Osteocyte (in vitro differentiated cells): ENCODE measurements at regions not wholly inside any gene's neighbourhood (a gene's known extent, or its start where the extent isn't known, plus 50 kb on each side); places are given as distances from the start of the nearest gene placed in this dataset.

Experiments used
- DNase-seq: peaks from one replicate; pipeline ENCODE4 v3.0.0; 2021; ENCODE audit warnings: mixed read lengths; ENCODE audit not compliant: unreplicated experiment; ENCODE audit errors: extremely low spot score
- H3K27ac Mint-ChIP-seq: one replicate; pipeline ENCODE4 v1.8.0; 2021; ENCODE audit warnings: mild to moderate bottlenecking, mixed read lengths; ENCODE audit not compliant: unreplicated experiment
- H3K27me3 Mint-ChIP-seq: one replicate; pipeline ENCODE4 v1.8.0; 2021; ENCODE audit warnings: mixed read lengths; ENCODE audit not compliant: unreplicated experiment
- H3K36me3 Mint-ChIP-seq: one replicate; pipeline ENCODE4 v1.8.0; 2021; ENCODE audit warnings: mixed read lengths; ENCODE audit not compliant: unreplicated experiment
- H3K4me1 Mint-ChIP-seq: one replicate; pipeline ENCODE4 v1.8.0; 2021; ENCODE audit warnings: mixed read lengths; ENCODE audit not compliant: unreplicated experiment
- H3K4me3 Mint-ChIP-seq: one replicate; pipeline ENCODE4 v1.8.0; 2021; ENCODE audit warnings: mild to moderate bottlenecking, moderate library complexity, mixed read lengths; ENCODE audit not compliant: unreplicated experiment
- H3K9me3 Mint-ChIP-seq: one replicate; pipeline ENCODE4 v1.8.0; 2021; ENCODE audit warnings: mixed read lengths; ENCODE audit not compliant: unreplicated experiment
- TF ChIP-seq, protein P1 (sequence below): fragments of 200-600 bp; sonication (generic); IDR thresholded peaks from 2 replicates; pipeline ENCODE4 v1.5.0; 2021; ENCODE audit warnings: antibody characterized with exemption, mild to moderate bottlenecking, moderate library complexity

DNA sequence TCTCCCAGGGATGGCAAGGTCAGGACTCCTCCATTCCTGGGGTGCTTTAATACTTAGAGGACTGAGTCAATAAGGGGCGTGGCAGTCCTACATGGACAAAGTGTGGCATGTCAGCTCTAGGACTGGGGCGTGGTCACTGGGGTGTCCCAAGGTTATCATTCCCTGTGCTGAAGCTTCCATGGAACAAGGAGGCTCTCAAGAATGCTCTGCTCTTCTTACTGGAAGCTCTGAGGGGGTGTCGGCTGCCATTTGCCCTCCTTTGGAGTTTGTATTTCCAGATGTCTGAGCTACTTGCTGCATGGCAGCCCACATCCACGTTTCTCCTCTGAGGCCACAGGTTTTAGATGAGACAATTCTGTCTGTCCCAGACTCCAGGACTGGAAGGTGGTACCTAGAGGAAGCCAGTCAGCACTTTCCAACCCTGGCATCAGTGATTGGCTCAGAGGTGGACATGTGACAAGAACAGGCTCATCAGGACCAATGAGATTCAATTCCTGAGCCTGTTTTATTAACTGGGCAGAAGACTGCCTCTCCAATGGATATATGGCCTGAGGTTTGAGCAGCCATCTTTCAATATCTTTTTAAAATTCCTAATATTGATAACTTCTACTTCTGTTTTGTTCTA is 128.9 kb upstream of the ARL4C start:
- TF ChIP-seq, protein P1, sequence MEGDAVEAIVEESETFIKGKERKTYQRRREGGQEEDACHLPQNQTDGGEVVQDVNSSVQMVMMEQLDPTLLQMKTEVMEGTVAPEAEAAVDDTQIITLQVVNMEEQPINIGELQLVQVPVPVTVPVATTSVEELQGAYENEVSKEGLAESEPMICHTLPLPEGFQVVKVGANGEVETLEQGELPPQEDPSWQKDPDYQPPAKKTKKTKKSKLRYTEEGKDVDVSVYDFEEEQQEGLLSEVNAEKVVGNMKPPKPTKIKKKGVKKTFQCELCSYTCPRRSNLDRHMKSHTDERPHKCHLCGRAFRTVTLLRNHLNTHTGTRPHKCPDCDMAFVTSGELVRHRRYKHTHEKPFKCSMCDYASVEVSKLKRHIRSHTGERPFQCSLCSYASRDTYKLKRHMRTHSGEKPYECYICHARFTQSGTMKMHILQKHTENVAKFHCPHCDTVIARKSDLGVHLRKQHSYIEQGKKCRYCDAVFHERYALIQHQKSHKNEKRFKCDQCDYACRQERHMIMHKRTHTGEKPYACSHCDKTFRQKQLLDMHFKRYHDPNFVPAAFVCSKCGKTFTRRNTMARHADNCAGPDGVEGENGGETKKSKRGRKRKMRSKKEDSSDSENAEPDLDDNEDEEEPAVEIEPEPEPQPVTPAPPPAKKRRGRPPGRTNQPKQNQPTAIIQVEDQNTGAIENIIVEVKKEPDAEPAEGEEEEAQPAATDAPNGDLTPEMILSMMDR: no peak
- Mint-ChIP-seq H3K9me3 (no peaks in the 10 kb centered on the region), H3K4me3 (no peak overlapping the region), H3K4me1 (peaks cover 6% of the 10 kb centered on the region), H3K27me3 (no peaks in the 10 kb centered on the region), H3K27ac (no peak overlapping the region), H3K36me3 (peaks cover 2% of the 10 kb centered on the region)
- peak; percentile 64 for DNase-seq

DNA sequence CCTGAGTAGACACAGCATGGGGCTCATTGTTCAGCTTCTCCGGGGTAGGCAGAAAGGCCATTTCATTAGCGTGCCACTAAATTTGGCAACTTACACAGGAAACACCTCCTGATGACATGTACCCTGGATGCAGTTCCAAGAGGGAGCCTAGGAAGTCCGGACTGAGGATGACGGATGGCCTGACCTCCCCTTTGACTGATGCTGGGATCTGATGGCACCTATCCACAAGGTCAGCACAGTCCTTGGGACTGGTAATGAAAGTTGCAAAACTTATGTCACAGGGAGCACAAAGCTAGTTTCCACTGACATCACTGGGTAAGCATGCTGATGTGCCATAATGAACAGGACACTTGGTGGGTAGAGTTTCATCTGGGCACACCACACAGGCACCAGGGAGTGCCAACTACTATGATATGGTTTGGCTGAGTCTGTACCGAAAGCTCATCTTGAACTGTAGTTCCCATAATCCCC is 126.7 kb upstream of the ARL4C start:
- Mint-ChIP-seq H3K4me3 (no peak overlapping the region), H3K36me3 (no peaks in the 10 kb centered on the region), H3K9me3 (no peaks in the 10 kb centered on the region), H3K4me1 (no peaks in the 10 kb centered on the region), H3K27ac (no peak overlapping the region), H3K27me3 (no peaks in the 10 kb centered on the region)
- peak; percentile 49 for DNase-seq
- TF ChIP-seq, protein P1: no peak

DNA sequence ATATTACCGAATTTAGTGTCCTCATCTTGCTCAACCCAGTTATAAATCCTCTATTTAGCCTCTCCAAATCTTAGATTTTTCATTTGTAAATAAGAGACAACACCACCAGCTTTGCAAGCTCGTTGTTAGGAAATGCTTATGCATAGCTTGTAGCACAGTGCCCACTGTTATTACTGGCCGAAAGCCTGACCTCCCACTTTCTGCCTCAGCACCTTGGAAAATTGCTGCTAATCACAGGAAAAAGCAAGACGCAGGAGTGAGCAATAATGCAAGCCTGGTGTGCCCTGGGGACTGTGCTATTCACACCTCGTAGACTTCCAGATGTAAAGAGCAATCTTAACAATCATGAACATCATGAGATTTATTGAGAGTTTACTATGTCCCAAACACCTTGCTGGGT is 124.2 kb upstream of the ARL4C start:
- no peak overlapping the region for H3K4me3 Mint-ChIP-seq
- H3K27me3 Mint-ChIP-seq: no peaks in the 10 kb centered on the region
- no peaks in the 10 kb centered on the region for H3K9me3 Mint-ChIP-seq
- H3K4me1 Mint-ChIP-seq: no peaks in the 10 kb centered on the region
- no peaks in the 10 kb centered on the region for H3K36me3 Mint-ChIP-seq
- TF ChIP-seq, protein P1: no peak
- DNase-seq: peak; percentile 36
- H3K27ac Mint-ChIP-seq: no peak overlapping the region

DNA sequence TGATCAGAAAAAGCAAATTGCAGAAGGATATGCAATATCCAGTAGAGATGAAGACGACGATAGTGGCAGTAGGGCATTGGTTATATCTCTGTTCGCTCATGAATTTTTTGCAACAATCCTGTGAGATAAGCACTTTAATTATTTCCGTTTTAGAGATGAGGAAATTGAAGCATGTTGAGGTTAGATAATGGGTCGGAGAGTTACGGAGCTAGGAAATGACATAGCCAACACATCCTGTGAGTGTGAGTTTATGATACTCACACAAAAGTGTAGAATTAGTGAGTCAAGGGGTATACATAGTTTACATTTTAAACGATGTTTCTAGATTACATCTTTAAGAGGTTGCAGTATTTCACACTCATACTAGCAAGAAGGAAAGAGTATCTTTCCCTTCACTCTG is 123.1 kb upstream of the ARL4C start:
- H3K27me3 Mint-ChIP-seq: no peaks in the 10 kb centered on the region
- no peak overlapping the region for H3K27ac Mint-ChIP-seq
- peaks cover 4% of the 10 kb centered on the region for H3K9me3 Mint-ChIP-seq
- H3K4me1 Mint-ChIP-seq: no peaks in the 10 kb centered on the region
- DNase-seq: no peak
- TF ChIP-seq, protein P1: no peak
- H3K36me3 Mint-ChIP-seq: no peaks in the 10 kb centered on the region
- H3K4me3 Mint-ChIP-seq: no peak overlapping the region

DNA sequence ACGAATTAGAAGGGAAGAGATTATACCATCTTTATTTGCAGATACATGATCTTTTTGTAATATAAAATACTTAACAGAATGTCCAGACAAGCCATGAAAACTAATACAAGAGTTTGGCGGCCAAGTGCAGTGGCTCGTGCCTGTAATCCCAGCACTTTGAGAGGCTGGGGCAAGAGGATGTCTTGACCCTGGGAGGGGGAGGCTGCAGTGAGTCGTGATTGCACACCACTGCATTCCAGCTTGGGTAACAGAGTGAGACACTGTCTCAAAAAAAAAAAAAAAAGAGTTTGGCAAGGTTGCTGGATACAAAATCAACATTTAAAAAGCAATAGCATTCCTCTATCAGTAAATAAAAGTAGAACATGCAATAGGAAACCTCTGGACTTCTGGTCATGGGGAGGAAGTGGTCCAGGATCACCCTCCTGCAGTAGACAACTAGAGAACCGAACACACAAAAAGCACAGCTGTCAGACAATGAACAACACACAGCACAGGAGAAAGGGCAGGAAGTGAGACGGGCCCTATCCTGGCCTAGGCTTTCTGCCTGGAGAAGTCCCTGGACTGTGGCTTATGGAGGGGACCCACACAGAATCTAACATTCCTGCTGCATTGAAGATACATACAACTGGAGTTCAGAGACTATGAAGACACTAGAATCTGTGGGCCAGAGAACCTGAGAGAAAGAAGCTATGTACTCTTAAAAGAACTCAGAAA is 118.9 kb upstream of the ARL4C start:
- H3K27me3 Mint-ChIP-seq: no peaks in the 10 kb centered on the region
- H3K4me3 Mint-ChIP-seq: no peak overlapping the region
- no peaks in the 10 kb centered on the region for H3K36me3 Mint-ChIP-seq
- TF ChIP-seq, protein P1: no peak
- no peak overlapping the region for H3K27ac Mint-ChIP-seq
- H3K9me3 Mint-ChIP-seq: peaks cover 14% of the 10 kb centered on the region
- DNase-seq: peak; percentile 21
- no peaks in the 10 kb centered on the region for H3K4me1 Mint-ChIP-seq
